HCT116 (cell line): ENCODE measurements at regions not wholly inside any gene's neighbourhood (a gene's known extent, or its start where the extent isn't known, plus 50 kb on each side); places are given as distances from the start of the nearest gene placed in this dataset.

Experiments used
- ATAC-seq: fragments of 200-7000 bp; cut with Tn5 transposase; 2 replicates; pipeline ENCODE4 v1.9.1; 2020; ENCODE audit warnings: mild to moderate bottlenecking, moderate library complexity
- BruUV-seq: library from RNA; stranded (reverse); fragments of 400-500 nt; replicated peaks from 2 replicates; lab custom pipeline; 2021; lab: Mats Ljungman, UMichigan
- CTCF ChIA-PET: fragments of 300-600 bp; sonication (Branson Sonifier 250); formaldehyde crosslinking; loops from one replicate; lab custom pipeline; 2021; ENCODE audit warnings: antibody characterized with exemption; lab: Charles Lee
- POLR2A ChIA-PET: fragments of 300-600, 350-600 bp; sonication (Branson Sonifier 250); formaldehyde crosslinking; loops from one replicate; lab custom pipeline; 2021; ENCODE audit warnings: antibody characterized with exemption; lab: Charles Lee
- RAD21 ChIA-PET, 2 experiments: fragments of 300-600 bp; sonication (Branson Sonifier 250); formaldehyde crosslinking; loops; one replicate each; lab custom pipeline; 2023; ENCODE audit warnings: low total read pairs in 2 of 2; ENCODE audit not compliant: uncharacterized antibody in 2 of 2, unreplicated experiment in 2 of 2, low non-redundant PET in 1 of 2; lab: Charles Lee
- DNase-seq: peaks from one replicate; pipeline ENCODE4 v3.0.0-alpha.2; 2010; ENCODE audit warnings: low read depth, low spot score
- H2AFZ ChIP-seq: fragments of 200-600 bp; shearing (Covaris generic), sonication (generic); 2 replicates; pipeline ENCODE4 v1.6.1; 2017; ENCODE audit warnings: low read depth, mixed run types, mixed read lengths, antibody characterized with exemption, low read length; ENCODE audit not compliant: poor library complexity, severe bottlenecking
- H3K27ac ChIP-seq: 2 replicates; pipeline ENCODE4 v1.5.1; 2012; ENCODE audit warnings: low read depth, low read length
- H3K27me3 ChIP-seq: fragments of 200-600 bp; sonication (generic); 2 replicates; pipeline ENCODE4 v1.6.1; 2016; ENCODE audit warnings: mixed run types, low read length, mixed read lengths; ENCODE audit not compliant: insufficient read depth
- H3K36me3 ChIP-seq, 2 experiments: fragments of 200-500 bp in 1 of 2; fragments of 200-600 bp in 1 of 2; sonication (Bioruptor generic) in 1 of 2; sonication (generic) in 1 of 2; 2 replicates each; pipeline versions ENCODE4 v1.5.1 to v1.6.1; 2014 to 2016; ENCODE audit warnings: low read length in 2 of 2, inconsistent platforms in 1 of 2, mixed read lengths in 1 of 2, mixed run types in 1 of 2; ENCODE audit not compliant: insufficient read depth in 2 of 2, control insufficient read depth in 1 of 2
- H3K4me1 ChIP-seq, 2 experiments: fragments of 200-600 bp in 1 of 2; sonication (generic) in 1 of 2; 2 replicates each; pipeline versions ENCODE4 v1.5.1 to v1.6.1; 2012 to 2017; ENCODE audit warnings: low read length in 2 of 2, inconsistent platforms in 1 of 2, mild to moderate bottlenecking in 1 of 2, mixed read lengths in 1 of 2, mixed run types in 1 of 2, moderate library complexity in 1 of 2; ENCODE audit not compliant: insufficient read depth in 2 of 2, control insufficient read depth in 1 of 2
- H3K4me2 ChIP-seq: fragments of 200-600 bp; sonication (generic); 2 replicates; pipeline ENCODE4 v1.6.1; 2017; ENCODE audit warnings: mixed run types, low read length, mixed read lengths
- H3K4me3 ChIP-seq, 2 experiments: fragments of 200-600 bp in 1 of 2; sonication (generic) in 1 of 2; replicated peaks in 1 of 2; 2 replicates each; pipeline ENCODE4 v1.5.1; 2011 to 2016; ENCODE audit warnings: low read length in 2 of 2, control low read depth in 1 of 2, low read depth in 1 of 2, mild to moderate bottlenecking in 1 of 2, mixed read lengths in 1 of 2, mixed run types in 1 of 2
- H3K79me2 ChIP-seq: fragments of 200-600 bp; sonication (generic); 2 replicates; pipeline ENCODE4 v1.6.1; 2017; ENCODE audit warnings: mild to moderate bottlenecking, mixed run types, low read length, moderate library complexity, mixed read lengths; ENCODE audit not compliant: insufficient read depth
- H3K9ac ChIP-seq: fragments of 200-600 bp; sonication (generic); 2 replicates; pipeline ENCODE4 v1.6.1; 2016; ENCODE audit warnings: low read length, mixed read lengths
- H3K9me2 ChIP-seq: fragments of 200-600 bp; sonication (generic), shearing (Covaris generic); 2 replicates; pipeline ENCODE4 v1.6.1; 2017; ENCODE audit warnings: mixed run types, mild to moderate bottlenecking, moderate library complexity; ENCODE audit not compliant: insufficient read depth
- H3K9me3 ChIP-seq, 2 experiments: fragments of 200-500 bp in 1 of 2; fragments of 200-600 bp in 1 of 2; sonication (Bioruptor generic) in 1 of 2; sonication (generic) in 1 of 2; 2 replicates each; pipeline ENCODE4 v1.6.1; 2014 to 2017; ENCODE audit warnings: low read length in 2 of 2, mixed read lengths in 2 of 2, inconsistent platforms in 1 of 2, low read depth in 1 of 2, mild to moderate bottlenecking in 1 of 2, mixed run types in 1 of 2, moderate library complexity in 1 of 2; ENCODE audit not compliant: control insufficient read depth in 1 of 2, insufficient read depth in 1 of 2
- H4K20me1 ChIP-seq: fragments of 200-600 bp; sonication (generic), shearing (Covaris generic); 2 replicates; pipeline ENCODE4 v1.6.1; 2017; ENCODE audit warnings: mixed run types, mild to moderate bottlenecking, moderate library complexity; ENCODE audit not compliant: insufficient read depth
- ATF3 ChIP-seq: IDR thresholded peaks from 2 replicates; pipeline ENCODE4 v1.6.1; 2012
- CBX3 ChIP-seq: IDR thresholded peaks from 2 replicates; pipeline ENCODE4 v1.6.1; 2012; ENCODE audit warnings: low read depth
- CEBPB ChIP-seq: IDR thresholded peaks from 2 replicates; pipeline ENCODE4 v1.6.1; 2012; ENCODE audit warnings: low read depth
- EGR1 ChIP-seq: IDR thresholded peaks from 2 replicates; pipeline ENCODE4 v1.6.1; 2012; ENCODE audit warnings: low read depth
- EZH2 ChIP-seq: fragments of 200-600 bp; sonication (generic); IDR thresholded peaks from 2 replicates; pipeline ENCODE4 v1.6.1; 2017; ENCODE audit warnings: antibody characterized with exemption, mixed run types
- FOSL1 ChIP-seq: IDR thresholded peaks from 2 replicates; pipeline ENCODE4 v1.6.1; 2012; ENCODE audit warnings: low read depth
- JUND ChIP-seq: IDR thresholded peaks from 2 replicates; pipeline ENCODE4 v1.6.1; 2012
- POLR2A ChIP-seq: IDR thresholded peaks from 2 replicates; pipeline ENCODE4 v1.7.0; 2011; ENCODE audit warnings: borderline replicate concordance; ENCODE audit not compliant: insufficient read depth, insufficient read length; ENCODE audit errors: extremely low read depth
- POLR2AphosphoS5 ChIP-seq: IDR thresholded peaks from 2 replicates; pipeline ENCODE4 v1.6.1; 2011; ENCODE audit warnings: mild to moderate bottlenecking, low read depth, low read length, moderate library complexity
- RAD21 ChIP-seq: IDR thresholded peaks from 2 replicates; pipeline ENCODE4 v1.6.1; 2012; ENCODE audit warnings: low read depth, mild to moderate bottlenecking
- SIN3A ChIP-seq: IDR thresholded peaks from 2 replicates; pipeline ENCODE4 v1.6.1; 2012; ENCODE audit warnings: low read depth
- YY1 ChIP-seq: IDR thresholded peaks from 2 replicates; pipeline ENCODE4 v1.6.1; 2011; ENCODE audit warnings: low read length, low read depth, moderate library complexity, mild to moderate bottlenecking; ENCODE audit not compliant: insufficient replicate concordance; ENCODE audit errors: extremely low read depth
- ZBTB33 ChIP-seq: IDR thresholded peaks from 2 replicates; pipeline ENCODE4 v1.6.1; 2011; ENCODE audit warnings: mild to moderate bottlenecking, low read length, moderate library complexity; ENCODE audit not compliant: insufficient replicate concordance; ENCODE audit errors: extremely low read depth
- ZFX ChIP-seq: fragments of 450-650 bp; IDR thresholded peaks from 2 replicates; pipeline ENCODE4 v1.6.1; 2017
- ZNF274 ChIP-seq: fragments of 200-500 bp; sonication (Bioruptor generic); IDR thresholded peaks from 2 replicates; pipeline ENCODE4 v1.6.1; 2014; ENCODE audit warnings: mild to moderate bottlenecking, low read depth, low read length, inconsistent platforms
- intact Hi-C: fragments of 100-400 bp; cut with micrococcal nuclease; formaldehyde crosslinking; loops from 2 replicates; pipeline ENCODE4 v1.10.0; 2022

GRCh38 chr4:138890891-138891570 lies 124.5 kb upstream of the NOCT start:
- no peaks in the 10 kb centered on the region for H3K36me3 ChIP-seq
- no peak overlapping the region for H3K4me2 ChIP-seq
- POLR2A ChIA-PET = no interaction called here
- BruUV-seq = no TSS peak
- CTCF ChIA-PET = no interaction called here
- no peaks in the 10 kb centered on the region for H3K9me3 ChIP-seq
- no peak overlapping the region for H3K27ac ChIP-seq
- no peak overlapping the region for H3K9ac ChIP-seq
- no peaks in the 10 kb centered on the region for H3K4me1 ChIP-seq
- H3K9me2 ChIP-seq = no peaks in the 10 kb centered on the region
- H3K79me2 ChIP-seq = no peaks in the 10 kb centered on the region
- intact Hi-C loops = no loop called here
- no peak for ATAC-seq
- DNase-seq = no peak
- H4K20me1 ChIP-seq = no peaks in the 10 kb centered on the region
- H3K4me3 ChIP-seq = no peak overlapping the region
- TF ChIP-seq CEBPB = no peak
- TF ChIP-seq POLR2A = no peak
- no peak for TF ChIP-seq YY1
- TF ChIP-seq FOSL1 = no peak
- TF ChIP-seq POLR2AphosphoS5 = no peak
- no peak for TF ChIP-seq ZNF274
- TF ChIP-seq SIN3A = no peak
- no peak for TF ChIP-seq ATF3
- no peak for TF ChIP-seq ZBTB33
- no peak for TF ChIP-seq JUND
- TF ChIP-seq EZH2 = no peak
- TF ChIP-seq RAD21 = no peak
- TF ChIP-seq ZFX = no peak
- no peak for TF ChIP-seq CBX3
- TF ChIP-seq EGR1 = no peak
- no peaks in the 10 kb centered on the region for H3K27me3 ChIP-seq
- RAD21 ChIA-PET = no interaction called here
- H2AFZ ChIP-seq = no peak overlapping the region
